ENCODE measurements at regions not wholly inside any gene's neighbourhood (a gene's known extent, or its start where the extent isn't known, plus 50 kb on each side); places are given as distances from the start of the nearest gene placed in this dataset.

DNA sequence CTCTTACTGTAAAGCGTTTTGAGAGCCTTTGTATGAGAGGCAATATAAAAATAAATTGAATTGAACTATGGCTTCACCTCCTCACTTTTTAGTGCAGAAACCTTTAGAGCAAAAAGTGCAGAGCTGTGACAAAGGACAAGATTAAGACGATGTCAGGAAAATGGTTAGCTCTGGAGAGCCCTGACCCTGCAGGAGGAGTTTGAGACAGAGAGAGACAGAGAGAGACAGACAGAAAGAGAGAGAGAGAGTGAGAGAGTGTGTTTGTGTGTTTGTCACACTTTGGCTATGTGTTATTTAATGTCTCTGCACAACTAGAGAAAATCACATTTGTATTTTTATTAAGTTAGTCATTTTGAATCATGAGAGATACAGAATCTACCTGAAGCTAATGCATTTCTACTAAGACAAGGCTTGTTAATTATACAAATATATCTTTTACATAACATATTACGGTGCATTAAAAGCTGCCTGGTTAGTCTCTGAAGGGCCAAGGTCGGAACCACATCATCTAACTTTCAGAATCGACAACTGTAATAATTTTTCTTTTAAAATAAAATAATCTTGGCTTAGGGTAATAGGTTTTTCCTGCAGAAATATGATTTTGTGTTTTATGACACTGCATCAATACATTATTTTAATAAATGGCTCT, 423.5 kb upstream of the ZEB2 start:
- no peak for DNase-seq (ENCODE audit: low spot score)

DNA sequence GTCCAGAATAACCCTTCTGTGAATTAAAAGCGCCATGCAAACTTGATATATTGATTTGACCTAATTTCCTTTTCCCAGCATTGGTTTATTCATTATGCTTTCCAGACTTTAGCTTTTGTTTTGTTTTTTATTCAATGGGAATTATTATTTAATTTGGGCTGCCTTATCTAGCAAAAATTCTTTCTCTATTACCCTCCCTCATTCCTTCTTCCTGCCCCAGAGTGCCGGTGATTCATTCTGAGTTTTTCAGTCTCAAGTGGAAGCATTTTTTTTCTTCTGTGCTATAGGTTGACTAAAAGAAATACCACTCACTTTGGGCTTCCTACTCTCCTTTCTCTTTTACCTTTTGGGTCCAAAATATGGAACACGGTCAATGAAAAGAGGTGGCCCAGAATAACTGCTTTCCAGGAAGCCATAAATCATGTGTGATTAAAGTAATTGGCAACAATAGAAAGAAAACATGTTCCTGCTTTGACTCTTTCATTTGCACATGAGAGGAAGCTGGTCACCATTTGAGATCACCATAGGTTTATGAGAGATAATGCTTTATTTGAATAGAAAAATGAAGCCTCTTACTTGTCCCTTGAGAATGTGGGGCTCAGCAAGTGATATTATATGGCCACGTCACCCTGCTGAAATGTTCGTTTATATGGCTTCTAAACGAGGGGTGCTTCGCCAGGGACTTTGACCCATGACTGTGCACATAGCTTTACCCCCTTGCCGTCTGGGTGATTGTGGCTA, 422.8 kb upstream of the ZEB2 start:
- no peak for DNase-seq (ENCODE audit: low spot score)

DNA sequence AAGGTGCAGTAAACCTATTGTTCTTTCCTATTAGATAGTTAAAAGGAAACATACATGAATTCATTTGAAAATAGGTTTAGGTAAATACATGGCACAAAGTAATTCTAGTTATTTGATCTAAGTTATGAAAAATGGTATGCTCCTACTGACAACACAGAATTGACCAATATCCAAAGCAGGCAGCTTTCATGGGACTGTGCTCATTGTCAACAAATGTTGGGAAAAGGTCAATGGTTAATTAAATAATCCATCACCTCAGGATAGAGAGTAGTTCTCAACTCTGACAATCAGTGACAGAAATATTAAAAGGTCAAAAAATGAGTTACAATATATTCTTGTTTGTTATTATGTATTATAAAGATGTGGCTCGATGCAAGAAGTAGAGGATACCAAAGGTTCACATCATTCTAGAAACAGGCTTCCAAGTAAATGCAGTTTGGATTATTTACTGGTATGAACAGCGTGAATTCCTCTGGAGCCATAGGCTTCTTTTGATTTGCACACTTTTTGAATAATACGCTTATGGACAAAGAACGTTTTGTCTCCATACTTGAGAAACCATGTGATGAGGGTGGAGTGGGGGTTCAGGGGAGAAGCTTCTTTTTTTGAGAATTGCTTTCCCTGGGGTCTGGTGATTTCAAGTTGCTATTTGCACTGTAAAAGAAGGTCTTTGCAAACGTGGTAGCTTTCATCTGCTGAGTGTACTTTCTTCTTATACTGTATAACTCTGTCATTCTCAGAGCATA, 422.0 kb upstream of the ZEB2 start:
- no peak for DNase-seq (ENCODE audit: low spot score)

DNA sequence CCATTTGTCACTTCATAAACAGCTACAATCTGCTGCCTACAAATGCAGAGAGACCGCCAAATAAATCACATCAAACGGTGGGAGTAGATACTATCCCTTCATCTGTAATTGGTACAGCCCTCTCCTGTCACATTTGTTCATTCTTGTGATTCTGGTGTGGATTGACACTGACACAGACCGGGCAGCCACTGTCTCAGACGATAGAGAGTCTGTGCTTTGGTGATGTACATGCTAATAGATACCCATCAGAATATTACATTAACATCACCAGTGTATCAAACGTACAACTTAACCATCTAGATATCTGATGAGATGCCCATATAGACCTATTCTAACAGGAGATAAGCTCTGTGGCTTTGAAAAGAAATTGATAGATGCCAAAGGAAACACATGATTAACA, 419.7 kb upstream of the ZEB2 start:
- DNase-seq (ENCODE audit: low spot score) = no peak

DNA sequence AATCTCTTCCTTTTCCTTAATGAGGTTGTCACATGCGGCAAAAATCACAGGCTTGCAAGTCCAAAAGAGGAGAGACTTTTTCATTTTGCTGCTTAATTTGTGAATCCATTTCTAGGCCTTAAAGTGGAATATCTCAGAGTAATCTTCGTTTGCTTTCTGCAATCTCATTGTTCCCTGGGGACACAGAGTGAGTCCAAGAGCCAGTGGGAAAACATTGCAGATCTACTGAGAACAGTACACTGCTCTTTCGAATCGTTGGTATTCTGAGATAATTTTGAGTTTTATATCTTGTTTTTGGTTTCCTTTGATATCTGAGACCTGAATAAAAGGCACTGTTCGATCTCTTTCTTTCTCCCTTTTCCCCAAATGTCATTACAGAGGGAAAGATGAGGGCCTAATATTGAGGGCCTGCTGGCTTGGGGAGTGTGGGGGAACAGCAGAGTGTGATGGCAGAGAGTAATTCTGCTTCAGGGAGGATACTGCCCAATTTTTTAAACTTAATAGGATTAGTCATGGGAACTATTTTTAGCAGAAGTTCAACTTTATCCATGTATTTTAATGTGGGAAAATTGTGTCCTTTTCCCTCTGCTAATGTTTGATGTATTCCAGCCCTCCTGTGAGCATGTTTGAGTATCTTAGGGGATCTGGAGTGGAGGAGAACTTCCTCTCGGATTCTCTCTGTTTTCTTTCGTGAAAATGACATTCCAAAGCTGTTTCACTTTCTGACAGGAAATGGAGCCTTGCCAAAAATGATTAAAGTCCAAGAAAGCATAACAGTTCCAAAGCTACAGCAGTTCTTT, 418.2 kb upstream of the ZEB2 start:
- DNase-seq (ENCODE audit: low spot score) = no peak

DNA sequence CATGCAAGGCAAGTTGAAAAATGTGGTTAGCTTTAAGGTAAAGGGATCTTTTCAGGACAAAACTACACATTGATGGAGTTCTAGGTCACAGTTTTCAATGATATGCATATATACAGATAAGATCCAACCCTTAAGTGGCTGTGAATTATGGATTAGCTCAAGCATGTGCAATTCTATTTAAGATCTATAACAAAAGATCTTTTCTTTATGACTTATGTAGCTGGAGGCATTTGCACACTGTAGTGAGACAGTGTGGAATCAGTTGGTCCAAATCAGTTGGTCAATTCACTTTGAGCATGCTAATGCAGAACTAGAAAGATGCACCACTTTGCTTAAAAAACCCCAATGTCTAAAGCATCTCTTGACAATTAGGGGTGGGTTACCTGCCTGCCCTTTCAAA, 417.1 kb upstream of the ZEB2 start:
- DNase-seq (ENCODE audit: low spot score) = no peak

DNA sequence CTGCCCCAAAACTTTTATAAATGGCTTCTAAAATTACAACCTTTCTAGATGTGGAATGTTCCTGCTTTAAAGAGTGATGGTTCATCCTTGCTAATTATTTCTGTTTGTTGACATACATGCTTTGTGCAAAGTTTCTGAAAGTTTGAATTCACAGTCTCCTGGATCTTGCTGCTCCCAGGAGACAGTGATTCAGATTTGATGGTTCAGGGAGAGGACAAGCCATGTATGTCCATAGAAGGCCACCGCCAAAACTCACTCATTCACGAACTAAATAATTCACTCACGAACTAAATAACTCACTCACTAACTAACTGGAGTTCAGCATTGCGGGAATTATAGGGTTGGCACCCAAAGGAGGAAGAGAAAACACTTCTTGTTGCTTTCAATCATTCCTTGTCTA, 416.5 kb upstream of the ZEB2 start:
- no peak for DNase-seq (ENCODE audit: low spot score)

DNA sequence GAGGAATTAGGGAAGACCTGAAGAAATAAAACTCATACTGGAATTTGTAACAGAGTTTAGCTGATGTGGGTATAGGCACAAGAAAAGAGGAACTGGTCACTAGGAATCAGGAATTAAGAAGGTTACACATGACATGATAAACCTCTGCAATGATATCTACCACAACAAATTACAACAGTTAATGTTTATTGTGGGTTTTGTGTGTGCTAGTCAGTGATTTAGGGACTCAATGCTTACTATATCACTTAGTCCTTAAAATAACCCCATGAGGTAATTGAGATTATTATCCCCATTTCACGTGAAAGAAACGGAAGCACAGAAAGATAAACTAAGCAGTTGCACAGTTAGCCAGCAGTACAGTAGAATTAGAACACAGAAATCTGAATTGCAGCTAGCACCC, 415.8 kb upstream of the ZEB2 start:
- DNase-seq (ENCODE audit: low spot score) = no peak

DNA sequence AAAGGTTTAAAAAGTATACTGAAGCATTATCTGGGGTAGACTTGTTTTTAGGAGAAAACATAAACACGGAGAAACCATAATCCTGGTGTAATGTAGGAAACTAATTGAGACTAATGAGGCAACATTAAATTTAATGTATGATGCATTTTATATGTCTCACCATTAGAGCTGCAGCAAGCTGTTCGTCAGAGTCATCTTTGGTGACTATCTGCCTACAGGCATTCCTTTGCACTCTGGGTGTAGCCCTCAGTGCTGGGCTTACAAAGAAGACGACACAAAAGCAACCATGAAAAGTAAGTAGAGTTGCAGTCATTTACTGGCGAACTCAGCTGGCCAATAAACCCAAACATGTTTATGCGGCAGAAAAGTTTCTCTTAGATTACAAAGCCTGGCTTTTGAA, 415.3 kb upstream of the ZEB2 start:
- no peak for DNase-seq (ENCODE audit: low spot score)

DNA sequence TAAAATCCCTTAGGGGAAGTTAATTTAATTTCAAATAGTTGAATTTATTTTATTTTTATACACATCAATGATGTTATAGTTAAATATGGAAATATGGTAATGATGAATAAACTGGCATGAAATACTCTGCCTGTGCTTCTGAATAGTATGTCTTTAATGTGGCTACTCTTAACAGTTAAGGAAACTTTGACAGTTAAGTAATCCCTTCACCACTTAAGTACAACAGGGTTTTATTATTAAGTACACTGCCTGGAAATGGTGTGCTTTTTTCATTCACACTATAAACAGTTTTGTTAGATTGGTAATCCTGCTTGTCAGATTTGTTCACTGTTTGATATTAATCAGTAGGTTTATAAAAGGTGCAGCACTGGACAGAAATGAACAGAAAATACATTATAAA, 412.0 kb upstream of the ZEB2 start:
- no peak for DNase-seq (ENCODE audit: low spot score)

DNA sequence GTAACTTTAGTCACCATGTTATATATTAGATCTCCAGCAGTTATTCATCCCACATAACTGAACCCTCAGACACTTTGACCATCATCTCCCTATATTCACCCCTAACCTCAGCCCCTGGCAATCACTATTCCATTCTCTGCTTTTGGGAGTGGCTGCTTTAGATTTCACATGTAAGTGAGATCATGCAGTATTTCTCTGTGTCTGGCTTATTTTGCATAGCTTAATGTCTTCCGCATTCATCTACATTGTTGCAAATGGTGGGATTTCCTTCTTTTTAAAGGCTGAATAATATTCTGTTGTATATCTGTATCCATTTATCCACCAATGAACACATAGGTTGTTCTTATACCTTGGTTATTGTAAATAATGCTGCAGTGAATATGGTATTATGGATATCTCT, 411.6 kb upstream of the ZEB2 start:
- DNase-seq (ENCODE audit: low spot score) = no peak

DNA sequence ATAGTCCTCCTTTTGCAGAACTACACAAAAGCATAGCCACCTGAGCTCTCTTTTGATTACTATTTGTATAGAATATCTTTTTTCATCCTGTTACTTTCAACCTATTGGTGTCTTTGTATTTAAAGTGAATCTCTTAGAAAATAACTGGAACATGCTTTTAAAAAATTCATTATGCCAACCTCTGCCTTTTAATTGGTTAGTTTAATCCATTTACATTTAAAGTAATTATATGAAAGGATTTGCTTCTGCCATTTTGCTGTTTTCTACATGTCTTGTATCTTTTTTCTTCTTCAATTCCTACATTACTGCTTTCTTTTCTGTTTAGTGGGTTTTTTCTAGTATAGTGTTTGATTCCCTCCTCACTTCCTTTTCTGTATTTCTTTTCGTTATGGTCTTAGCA, 407.5 kb upstream of the ZEB2 start:
- no peak for DNase-seq (ENCODE audit: low spot score)

DNA sequence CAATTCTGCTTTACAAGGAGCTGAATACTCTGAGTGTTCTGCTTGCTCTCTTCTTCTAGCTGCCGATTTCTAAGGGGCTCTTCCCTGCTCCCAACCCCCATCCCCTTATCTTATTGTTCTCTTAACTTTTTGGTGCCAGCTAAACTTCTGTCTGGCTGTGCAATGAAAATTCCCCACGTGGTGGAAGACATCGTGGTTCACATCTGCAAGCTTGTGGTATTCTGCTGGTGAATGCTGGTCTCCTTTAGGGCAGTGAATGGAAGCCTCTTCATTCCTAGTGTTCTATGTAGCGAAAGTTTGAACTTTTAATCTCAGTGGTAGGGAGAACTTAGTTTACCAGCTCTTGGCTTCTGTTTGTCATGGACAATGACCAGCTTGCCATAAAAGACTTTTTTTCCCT, 406.0 kb upstream of the ZEB2 start:
- DNase-seq (ENCODE audit: low spot score) = no peak

DNA sequence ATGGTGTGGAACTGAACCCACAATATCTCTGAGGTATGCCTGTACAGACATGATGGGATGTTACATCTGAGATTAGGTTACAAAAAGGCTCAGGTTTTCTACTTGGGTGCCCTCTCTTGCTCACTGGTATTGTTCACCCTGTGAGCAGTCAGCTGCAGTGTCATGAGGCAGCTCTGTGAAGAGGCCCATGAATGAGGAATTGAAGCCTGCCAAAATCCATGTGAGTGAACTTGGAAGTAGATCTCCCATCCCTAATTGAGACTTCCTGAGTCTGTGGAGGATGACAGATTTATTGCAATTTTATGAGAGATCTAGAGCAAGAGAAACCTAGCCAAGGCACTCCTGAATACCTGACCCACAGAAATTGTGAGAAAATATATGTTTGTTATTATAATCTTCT, 404.9 kb upstream of the ZEB2 start:
- no peak for DNase-seq (ENCODE audit: low spot score)

DNA sequence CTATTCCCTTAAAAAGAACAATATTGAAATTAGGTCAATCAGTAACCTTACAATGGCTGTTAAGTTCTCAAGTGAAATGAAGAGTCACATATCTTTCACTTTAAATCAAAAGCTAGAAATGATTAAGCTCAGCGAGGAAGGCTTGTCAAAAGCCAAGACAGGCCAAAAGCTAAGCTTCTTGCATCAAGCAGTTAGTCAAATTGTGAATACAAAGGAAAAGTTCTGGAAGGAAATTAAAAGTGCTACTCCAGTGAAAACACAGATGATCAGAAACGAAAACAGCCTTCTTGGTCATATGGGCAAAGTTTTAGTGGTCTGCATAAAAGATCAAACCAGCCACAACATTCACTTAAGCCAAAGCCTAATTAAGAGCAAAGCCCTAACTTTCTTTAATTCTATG, 402.6 kb upstream of the ZEB2 start:
- no peak for DNase-seq (ENCODE audit: low spot score)

DNA sequence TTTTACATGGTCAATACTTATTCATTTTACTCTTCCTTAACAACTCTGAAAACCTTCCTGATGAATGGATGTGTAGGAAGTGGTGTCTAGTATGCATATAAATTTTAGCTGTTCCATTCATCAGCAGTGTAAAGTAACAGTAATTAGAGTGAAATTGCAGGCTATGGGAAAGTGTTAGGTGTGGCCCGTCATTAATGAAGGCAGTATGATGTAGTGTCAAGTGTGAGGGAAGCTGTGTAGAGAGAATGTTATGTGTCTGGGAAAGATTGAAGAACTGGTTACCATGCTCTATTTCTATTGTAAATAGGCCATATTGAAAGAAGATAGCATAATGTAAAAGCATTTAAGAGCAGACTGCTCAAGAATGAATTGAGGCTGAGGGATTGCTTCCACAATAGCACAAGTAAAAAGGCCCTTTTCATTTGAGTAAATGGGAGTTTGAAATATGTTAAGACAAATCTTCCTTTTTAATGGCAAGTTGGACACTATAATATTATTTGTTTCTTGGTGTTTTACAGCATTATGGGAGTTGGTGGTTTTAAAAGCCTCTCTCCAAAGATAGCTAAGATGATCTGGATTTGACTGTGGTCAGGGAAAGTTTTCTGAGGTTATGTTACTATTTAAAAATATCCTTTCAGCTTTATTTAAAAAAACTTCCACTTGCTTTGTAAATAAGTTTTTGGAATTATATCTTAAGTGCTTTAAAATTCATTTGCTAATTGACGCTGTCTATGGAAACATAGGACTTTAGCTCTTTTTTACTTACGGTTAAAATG, 401.0 kb upstream of the ZEB2 start:
- DNase-seq (ENCODE audit: low spot score) = no peak

DNA sequence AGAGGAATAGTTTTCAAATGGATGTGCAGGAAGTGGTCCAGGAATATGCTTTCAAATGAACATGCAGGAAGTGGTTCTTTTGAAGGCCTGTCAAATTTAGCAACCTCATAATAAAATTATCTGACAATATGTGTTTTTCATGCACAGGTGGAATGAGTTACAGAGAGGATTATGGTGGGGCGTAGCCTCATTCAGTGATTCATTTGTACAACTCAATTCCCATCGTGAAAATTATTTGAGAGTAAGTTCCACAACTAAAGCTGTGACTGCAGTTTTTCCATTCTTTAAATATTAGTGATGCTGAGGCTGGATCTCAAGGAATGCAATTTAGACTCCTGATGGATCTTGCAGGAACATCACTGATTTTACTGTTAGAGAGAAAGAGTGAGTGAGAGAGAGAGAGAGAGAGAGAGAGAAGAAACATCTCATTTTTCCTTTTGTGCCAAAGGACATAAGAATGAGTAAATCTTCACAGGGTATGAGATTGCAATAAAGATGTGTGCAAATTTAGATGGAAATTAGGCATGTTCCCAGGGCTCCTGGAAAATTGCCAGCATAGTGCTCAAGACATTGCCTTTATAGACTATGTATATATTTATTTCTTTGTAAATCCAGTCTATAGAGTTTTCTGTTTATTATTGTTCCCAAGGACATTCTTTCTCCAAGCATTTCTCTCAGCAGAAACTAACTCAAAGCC, 394.9 kb upstream of the ZEB2 start:
- DNase-seq (ENCODE audit: low spot score) = no peak

DNA sequence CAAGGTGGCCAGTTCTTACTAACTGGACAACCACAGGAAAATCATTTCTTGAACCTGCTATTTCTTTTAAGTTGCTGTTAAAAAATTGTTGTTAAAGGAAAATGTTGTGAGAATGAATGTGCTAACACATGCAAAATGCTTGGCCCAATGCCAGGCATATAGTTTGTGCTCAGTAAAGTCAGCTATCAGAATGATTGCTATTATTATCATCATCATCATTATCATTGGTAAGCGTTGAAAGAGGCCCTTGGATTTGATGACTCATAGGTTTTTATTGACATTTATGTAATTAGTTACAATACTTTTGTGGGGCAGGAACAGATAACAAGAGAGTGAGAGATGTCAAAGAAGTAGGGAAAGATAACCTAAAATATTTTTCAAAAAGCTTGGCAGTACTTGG, 394.2 kb upstream of the ZEB2 start:
- DNase-seq (ENCODE audit: low spot score) = no peak

DNA sequence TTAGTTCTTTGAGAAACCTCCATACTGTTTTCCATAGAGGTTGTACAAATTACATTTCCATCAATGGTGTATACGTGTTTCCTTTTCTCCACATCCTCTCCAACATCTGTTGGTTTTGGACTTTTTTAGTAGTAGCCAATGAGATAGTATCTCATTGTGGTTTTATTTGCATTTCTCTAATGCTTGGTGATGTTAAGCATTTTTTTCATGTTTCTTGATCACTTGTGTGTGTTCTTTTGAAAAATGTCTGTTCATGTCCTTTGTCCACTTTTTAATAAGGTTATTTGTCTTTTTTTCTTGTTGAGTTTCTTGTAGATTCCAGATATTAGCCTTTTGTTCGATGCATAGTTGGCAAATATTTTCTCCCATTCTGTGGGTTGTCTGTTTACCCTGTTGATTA, 392.3 kb upstream of the ZEB2 start:
- no peak for DNase-seq (ENCODE audit: low spot score)

DNA sequence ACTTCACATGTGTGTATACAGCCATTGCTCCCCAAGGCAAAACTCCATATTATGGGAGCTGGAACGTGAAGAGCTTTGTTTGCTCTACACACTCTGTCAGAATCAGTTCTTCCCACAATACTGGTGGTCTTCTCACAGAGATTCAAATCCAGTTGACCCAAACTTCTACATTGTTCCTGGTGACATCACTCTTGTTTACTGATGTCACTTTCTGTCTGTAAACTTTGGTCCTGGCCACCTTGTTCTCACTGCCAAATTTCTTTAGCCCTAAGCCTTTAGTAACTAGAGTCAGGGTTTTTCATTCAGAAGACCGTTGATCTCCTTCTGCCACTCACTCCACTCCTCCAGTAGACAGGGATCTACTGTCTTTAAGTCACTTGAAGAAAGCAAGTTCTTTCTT, 386.0 kb upstream of the ZEB2 start:
- no peak for DNase-seq (ENCODE audit: low spot score)

All from mesenteric fat pad (tissue), 1 donor.